WTC11 (cell line): ENCODE measurements at regions not wholly inside any gene's neighbourhood (a gene's known extent, or its start where the extent isn't known, plus 50 kb on each side); places are given as distances from the start of the nearest gene placed in this dataset.

Experiments
- ATAC-seq: fragments of 200-7000 bp; cut with Tn5 transposase; 2 replicates; pipeline ENCODE4 v1.10.0; 2021; ENCODE audit warnings: mild to moderate bottlenecking, moderate library complexity
- CTCF ChIA-PET: fragments of 300-600 bp; sonication (Branson Sonifier 250); formaldehyde crosslinking; loops from one replicate; lab custom pipeline; 2021; ENCODE audit warnings: antibody characterized with exemption; lab: Charles Lee
- POLR2A ChIA-PET: fragments of 350-600 bp; sonication (Branson Sonifier 250); formaldehyde crosslinking; loops from one replicate; lab custom pipeline; 2021; ENCODE audit warnings: antibody characterized with exemption; lab: Charles Lee
- DNase-seq: peaks from one replicate; pipeline ENCODE4 v3.0.0; 2021; ENCODE audit warnings: low spot score
- H3K27ac Mint-ChIP-seq: 2 replicates; pipeline ENCODE4 v1.8.0; 2021; ENCODE audit warnings: mixed read lengths
- H3K27me3 Mint-ChIP-seq: 2 replicates; pipeline ENCODE4 v1.8.0; 2021; ENCODE audit warnings: low read depth, mild to moderate bottlenecking, moderate library complexity, mixed read lengths
- H3K36me3 Mint-ChIP-seq: 2 replicates; pipeline ENCODE4 v1.8.0; 2021; ENCODE audit warnings: mixed read lengths
- H3K4me1 Mint-ChIP-seq: 2 replicates; pipeline ENCODE4 v1.8.0; 2022; ENCODE audit warnings: mixed read lengths
- H3K4me3 Mint-ChIP-seq: 2 replicates; pipeline ENCODE4 v1.8.0; 2021; ENCODE audit warnings: mild to moderate bottlenecking, moderate library complexity, mixed read lengths
- H3K9me3 Mint-ChIP-seq: 2 replicates; pipeline ENCODE4 v1.8.0; 2021; ENCODE audit warnings: mixed read lengths
- CBFB ChIP-seq: sonication (generic); formaldehyde crosslinking; IDR thresholded peaks from 2 replicates; pipeline ENCODE4 v1.8.1; 2022; ENCODE audit warnings: mild to moderate bottlenecking, low read depth, missing genetic modification reagents
- E2F4 ChIP-seq: sonication (generic); formaldehyde crosslinking; IDR thresholded peaks from 2 replicates; pipeline ENCODE4 v1.8.1; 2022; ENCODE audit warnings: low read depth, mild to moderate bottlenecking, moderate library complexity, missing genetic modification reagents, borderline replicate concordance
- ELF4 ChIP-seq: sonication (generic); formaldehyde crosslinking; IDR thresholded peaks from 2 replicates; pipeline ENCODE4 v1.8.1; 2022; ENCODE audit warnings: low read depth, mild to moderate bottlenecking, moderate library complexity, missing genetic modification reagents
- FOXJ3 ChIP-seq: sonication (generic); formaldehyde crosslinking; IDR thresholded peaks from 2 replicates; pipeline ENCODE4 v1.9.0; 2021; ENCODE audit warnings: missing genetic modification reagents, mild to moderate bottlenecking, borderline replicate concordance
- FOXP1 ChIP-seq: sonication (generic); formaldehyde crosslinking; IDR thresholded peaks from 2 replicates; pipeline ENCODE4 v1.8.0; 2022; ENCODE audit warnings: missing genetic modification reagents, mild to moderate bottlenecking, moderate library complexity, borderline replicate concordance
- GRHL2 ChIP-seq: fragments of 250-450 bp; sonication (Bioruptor Pico); IDR thresholded peaks from 2 replicates; pipeline ENCODE4 v1.8.0; 2022; ENCODE audit warnings: mild to moderate bottlenecking, moderate library complexity; ENCODE audit not compliant: insufficient replicate concordance, severe bottlenecking
- GTF2I ChIP-seq: fragments of 250-450 bp; sonication (Bioruptor Pico); conservative IDR thresholded peaks from 2 replicates; pipeline ENCODE4 v1.4.0; 2021; ENCODE audit warnings: mild to moderate bottlenecking
- JAZF1 ChIP-seq: fragments of 250-450 bp; sonication (Bioruptor Pico); IDR thresholded peaks from 2 replicates; pipeline ENCODE4 v1.9.0; 2021; ENCODE audit warnings: moderate library complexity, mild to moderate bottlenecking, inconsistent platforms
- JUN ChIP-seq: sonication (generic); formaldehyde crosslinking; IDR thresholded peaks from 2 replicates; pipeline ENCODE4 v1.8.0; 2023; ENCODE audit warnings: mild to moderate bottlenecking, missing genetic modification reagents
- KAT7 ChIP-seq: sonication (generic); formaldehyde crosslinking; IDR thresholded peaks from 2 replicates; pipeline ENCODE4 v1.8.1; 2023; ENCODE audit warnings: missing genetic modification reagents, mild to moderate bottlenecking, borderline replicate concordance
- NR1H2 ChIP-seq: sonication (generic); formaldehyde crosslinking; IDR thresholded peaks from 2 replicates; pipeline ENCODE4 v1.9.0; 2021; ENCODE audit warnings: mild to moderate bottlenecking, moderate library complexity, missing genetic modification reagents
- SP1 ChIP-seq: sonication (generic); formaldehyde crosslinking; conservative IDR thresholded peaks from 2 replicates; pipeline ENCODE4 v1.8.1; 2022; ENCODE audit warnings: missing genetic modification reagents
- TEAD1 ChIP-seq: sonication (generic); formaldehyde crosslinking; IDR thresholded peaks from 2 replicates; pipeline ENCODE4 v1.8.0; 2022; ENCODE audit warnings: mild to moderate bottlenecking, missing genetic modification reagents
- TP53 ChIP-seq: sonication (generic); formaldehyde crosslinking; IDR thresholded peaks from 2 replicates; pipeline ENCODE4 v1.8.1; 2023; ENCODE audit warnings: mild to moderate bottlenecking, missing genetic modification reagents
- ZNF121 ChIP-seq: sonication (generic); formaldehyde crosslinking; IDR thresholded peaks from 2 replicates; pipeline ENCODE4 v1.8.0; 2023; ENCODE audit warnings: missing genetic modification reagents
- ZNF138 ChIP-seq: sonication (generic); formaldehyde crosslinking; conservative IDR thresholded peaks from 2 replicates; pipeline ENCODE4 v1.8.1; 2022; ENCODE audit warnings: mild to moderate bottlenecking, moderate library complexity, missing genetic modification reagents
- ZNF416 ChIP-seq: fragments of 250-450 bp; sonication (Bioruptor Pico); IDR thresholded peaks from 2 replicates; pipeline ENCODE4 v1.9.0; 2021; ENCODE audit warnings: mild to moderate bottlenecking, inconsistent platforms
- TF ChIP-seq, protein P1 (sequence below): sonication (generic); formaldehyde crosslinking; IDR thresholded peaks from 2 replicates; pipeline ENCODE4 v1.8.1; 2022; ENCODE audit warnings: low read depth, missing genetic modification reagents, borderline replicate concordance
- TF ChIP-seq, protein P2 (sequence below): sonication (generic); formaldehyde crosslinking; IDR thresholded peaks from 2 replicates; pipeline ENCODE4 v1.8.0; 2022; ENCODE audit warnings: mild to moderate bottlenecking, missing genetic modification reagents
- TF ChIP-seq, protein P3 (sequence below): sonication (generic); formaldehyde crosslinking; IDR thresholded peaks from 2 replicates; pipeline ENCODE4 v1.8.0; 2022; ENCODE audit warnings: mild to moderate bottlenecking, missing genetic modification reagents
- TF ChIP-seq, protein P4 (sequence below): sonication (generic); formaldehyde crosslinking; IDR thresholded peaks from 2 replicates; pipeline ENCODE4 v1.8.0; 2023; ENCODE audit warnings: missing genetic modification reagents
- TF ChIP-seq, protein P5 (sequence below): fragments of 250-450 bp; sonication (Bioruptor Pico); IDR thresholded peaks from 2 replicates; pipeline ENCODE4 v1.9.0; 2021; ENCODE audit warnings: moderate library complexity, mild to moderate bottlenecking, inconsistent platforms, borderline replicate concordance
- TF ChIP-seq, protein P6 (sequence below): sonication (generic); formaldehyde crosslinking; IDR thresholded peaks from 2 replicates; pipeline ENCODE4 v1.8.1; 2023; ENCODE audit warnings: mild to moderate bottlenecking, moderate library complexity, missing genetic modification reagents
- TF ChIP-seq, protein P7 (sequence below): fragments of 200-600 bp; IDR thresholded peaks from 2 replicates; pipeline ENCODE4 v1.8.0; 2022; ENCODE audit warnings: antibody characterized with exemption

- no peaks in the 10 kb centered on the region for H3K4me1 Mint-ChIP-seq
- DNase-seq, result no peak
- no peaks in the 10 kb centered on the region for H3K36me3 Mint-ChIP-seq
- H3K9me3 Mint-ChIP-seq, result peaks cover 4% of the 10 kb centered on the region; the same call in 1 of the 2 replicates
- H3K27ac Mint-ChIP-seq, result no peak overlapping the region
- CTCF ChIA-PET, result no interaction called here
- POLR2A ChIA-PET, result no interaction called here
- H3K4me3 Mint-ChIP-seq, result no peak overlapping the region
- ATAC-seq, result no peak
- TF ChIP-seq, protein P1, sequence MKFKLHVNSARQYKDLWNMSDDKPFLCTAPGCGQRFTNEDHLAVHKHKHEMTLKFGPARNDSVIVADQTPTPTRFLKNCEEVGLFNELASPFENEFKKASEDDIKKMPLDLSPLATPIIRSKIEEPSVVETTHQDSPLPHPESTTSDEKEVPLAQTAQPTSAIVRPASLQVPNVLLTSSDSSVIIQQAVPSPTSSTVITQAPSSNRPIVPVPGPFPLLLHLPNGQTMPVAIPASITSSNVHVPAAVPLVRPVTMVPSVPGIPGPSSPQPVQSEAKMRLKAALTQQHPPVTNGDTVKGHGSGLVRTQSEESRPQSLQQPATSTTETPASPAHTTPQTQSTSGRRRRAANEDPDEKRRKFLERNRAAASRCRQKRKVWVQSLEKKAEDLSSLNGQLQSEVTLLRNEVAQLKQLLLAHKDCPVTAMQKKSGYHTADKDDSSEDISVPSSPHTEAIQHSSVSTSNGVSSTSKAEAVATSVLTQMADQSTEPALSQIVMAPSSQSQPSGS (CRISPR knock-in tag), result no peak
- TF ChIP-seq, protein P2, sequence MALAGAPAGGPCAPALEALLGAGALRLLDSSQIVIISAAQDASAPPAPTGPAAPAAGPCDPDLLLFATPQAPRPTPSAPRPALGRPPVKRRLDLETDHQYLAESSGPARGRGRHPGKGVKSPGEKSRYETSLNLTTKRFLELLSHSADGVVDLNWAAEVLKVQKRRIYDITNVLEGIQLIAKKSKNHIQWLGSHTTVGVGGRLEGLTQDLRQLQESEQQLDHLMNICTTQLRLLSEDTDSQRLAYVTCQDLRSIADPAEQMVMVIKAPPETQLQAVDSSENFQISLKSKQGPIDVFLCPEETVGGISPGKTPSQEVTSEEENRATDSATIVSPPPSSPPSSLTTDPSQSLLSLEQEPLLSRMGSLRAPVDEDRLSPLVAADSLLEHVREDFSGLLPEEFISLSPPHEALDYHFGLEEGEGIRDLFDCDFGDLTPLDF (CRISPR knock-in tag), result no peak
- TF ChIP-seq KAT7 (CRISPR knock-in tag) (no peak), GRHL2 (CRISPR knock-in tag) (no peak), TP53 (no peak)
- no peaks in the 10 kb centered on the region for H3K27me3 Mint-ChIP-seq
These were observed 95.7 kb upstream of the PSMD7 start for GRCh38 chr16:74200921-74201320.

GRCh38 chr16:74199842-74200124 lies 96.8 kb upstream of the PSMD7 start:
- ChIA-PET POLR2A (no interaction called here), CTCF (no interaction called here)
- no peaks in the 10 kb centered on the region for H3K4me1 Mint-ChIP-seq

More at GRCh38 chr16:74199842-74200124, 96.8 kb upstream of the PSMD7 start:
- H3K9me3 Mint-ChIP-seq, result peaks cover 4% of the 10 kb centered on the region; the same call in 1 of the 2 replicates
- H3K27me3 Mint-ChIP-seq, result no peaks in the 10 kb centered on the region
- no peak for DNase-seq
- TF ChIP-seq JUN (CRISPR knock-in tag), result no peak
- no peak for TF ChIP-seq NR1H2
- no peak for TF ChIP-seq ELF4 (CRISPR knock-in tag)
- TF ChIP-seq ZNF121 (CRISPR knock-in tag), result no peak
- no peak for TF ChIP-seq E2F4 (CRISPR knock-in tag)
- TF ChIP-seq, protein P3, sequence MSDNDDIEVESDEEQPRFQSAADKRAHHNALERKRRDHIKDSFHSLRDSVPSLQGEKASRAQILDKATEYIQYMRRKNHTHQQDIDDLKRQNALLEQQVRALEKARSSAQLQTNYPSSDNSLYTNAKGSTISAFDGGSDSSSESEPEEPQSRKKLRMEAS (CRISPR knock-in tag), result no peak
- no peak for TF ChIP-seq GTF2I
- no peak for TF ChIP-seq SP1
- no peak for TF ChIP-seq ZNF138
- TF ChIP-seq, protein P4, sequence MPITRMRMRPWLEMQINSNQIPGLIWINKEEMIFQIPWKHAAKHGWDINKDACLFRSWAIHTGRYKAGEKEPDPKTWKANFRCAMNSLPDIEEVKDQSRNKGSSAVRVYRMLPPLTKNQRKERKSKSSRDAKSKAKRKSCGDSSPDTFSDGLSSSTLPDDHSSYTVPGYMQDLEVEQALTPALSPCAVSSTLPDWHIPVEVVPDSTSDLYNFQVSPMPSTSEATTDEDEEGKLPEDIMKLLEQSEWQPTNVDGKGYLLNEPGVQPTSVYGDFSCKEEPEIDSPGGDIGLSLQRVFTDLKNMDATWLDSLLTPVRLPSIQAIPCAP (CRISPR knock-in tag), result no peak
- TF ChIP-seq, protein P5, sequence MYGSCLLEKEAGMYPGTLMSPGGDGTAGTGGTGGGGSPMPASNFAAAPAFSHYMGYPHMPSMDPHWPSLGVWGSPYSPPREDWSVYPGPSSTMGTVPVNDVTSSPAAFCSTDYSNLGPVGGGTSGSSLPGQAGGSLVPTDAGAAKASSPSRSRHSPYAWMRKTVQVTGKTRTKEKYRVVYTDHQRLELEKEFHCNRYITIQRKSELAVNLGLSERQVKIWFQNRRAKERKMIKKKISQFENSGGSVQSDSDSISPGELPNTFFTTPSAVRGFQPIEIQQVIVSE (CRISPR knock-in tag), result no peak
- TF ChIP-seq TEAD1 (CRISPR knock-in tag), result no peak
- TF ChIP-seq, protein P6, sequence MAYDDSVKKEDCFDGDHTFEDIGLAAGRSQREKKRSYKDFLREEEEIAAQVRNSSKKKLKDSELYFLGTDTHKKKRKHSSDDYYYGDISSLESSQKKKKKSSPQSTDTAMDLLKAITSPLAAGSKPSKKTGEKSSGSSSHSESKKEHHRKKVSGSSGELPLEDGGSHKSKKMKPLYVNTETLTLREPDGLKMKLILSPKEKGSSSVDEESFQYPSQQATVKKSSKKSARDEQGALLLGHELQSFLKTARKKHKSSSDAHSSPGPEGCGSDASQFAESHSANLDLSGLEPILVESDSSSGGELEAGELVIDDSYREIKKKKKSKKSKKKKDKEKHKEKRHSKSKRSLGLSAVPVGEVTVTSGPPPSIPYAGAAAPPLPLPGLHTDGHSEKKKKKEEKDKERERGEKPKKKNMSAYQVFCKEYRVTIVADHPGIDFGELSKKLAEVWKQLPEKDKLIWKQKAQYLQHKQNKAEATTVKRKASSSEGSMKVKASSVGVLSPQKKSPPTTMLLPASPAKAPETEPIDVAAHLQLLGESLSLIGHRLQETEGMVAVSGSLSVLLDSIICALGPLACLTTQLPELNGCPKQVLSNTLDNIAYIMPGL (CRISPR knock-in tag), result no peak
- TF ChIP-seq FOXP1 (CRISPR knock-in tag), result no peak
- no peak for TF ChIP-seq ZNF416 (CRISPR knock-in tag)
- TF ChIP-seq FOXJ3 (CRISPR knock-in tag), result no peak
- TF ChIP-seq, protein P7, sequence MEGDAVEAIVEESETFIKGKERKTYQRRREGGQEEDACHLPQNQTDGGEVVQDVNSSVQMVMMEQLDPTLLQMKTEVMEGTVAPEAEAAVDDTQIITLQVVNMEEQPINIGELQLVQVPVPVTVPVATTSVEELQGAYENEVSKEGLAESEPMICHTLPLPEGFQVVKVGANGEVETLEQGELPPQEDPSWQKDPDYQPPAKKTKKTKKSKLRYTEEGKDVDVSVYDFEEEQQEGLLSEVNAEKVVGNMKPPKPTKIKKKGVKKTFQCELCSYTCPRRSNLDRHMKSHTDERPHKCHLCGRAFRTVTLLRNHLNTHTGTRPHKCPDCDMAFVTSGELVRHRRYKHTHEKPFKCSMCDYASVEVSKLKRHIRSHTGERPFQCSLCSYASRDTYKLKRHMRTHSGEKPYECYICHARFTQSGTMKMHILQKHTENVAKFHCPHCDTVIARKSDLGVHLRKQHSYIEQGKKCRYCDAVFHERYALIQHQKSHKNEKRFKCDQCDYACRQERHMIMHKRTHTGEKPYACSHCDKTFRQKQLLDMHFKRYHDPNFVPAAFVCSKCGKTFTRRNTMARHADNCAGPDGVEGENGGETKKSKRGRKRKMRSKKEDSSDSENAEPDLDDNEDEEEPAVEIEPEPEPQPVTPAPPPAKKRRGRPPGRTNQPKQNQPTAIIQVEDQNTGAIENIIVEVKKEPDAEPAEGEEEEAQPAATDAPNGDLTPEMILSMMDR, result no peak
- TF ChIP-seq JAZF1, result no peak
- no peak for TF ChIP-seq CBFB (CRISPR knock-in tag)
- ATAC-seq, result no peak
- no peaks in the 10 kb centered on the region for H3K36me3 Mint-ChIP-seq
- no peak overlapping the region for H3K27ac Mint-ChIP-seq
- no peak overlapping the region for H3K4me3 Mint-ChIP-seq
